OCI-LY1 (cell line): ENCODE measurements at regions not wholly inside any gene's neighbourhood (a gene's known extent, or its start where the extent isn't known, plus 50 kb on each side); places are given as distances from the start of the nearest gene placed in this dataset.

Experiments used
- H2AFZ ChIP-seq: fragments of 200-600 bp; sonication (generic), shearing (Covaris generic); 2 replicates; pipeline ENCODE4 v1.6.0; 2014; ENCODE audit warnings: antibody characterized with exemption, mild to moderate bottlenecking, low read length
- H3F3A ChIP-seq: fragments of 200-600 bp; sonication (generic), shearing (Covaris generic); 2 replicates; pipeline ENCODE4 v1.6.0; 2014; ENCODE audit warnings: mild to moderate bottlenecking, antibody characterized with exemption, low read length, moderate library complexity; ENCODE audit not compliant: insufficient read depth
- H3K27ac ChIP-seq: fragments of 200-600 bp; sonication (generic); 2 replicates; pipeline ENCODE4 v1.5.1; 2014; ENCODE audit warnings: low read length, mixed run types, mild to moderate bottlenecking, low read depth; ENCODE audit not compliant: poor library complexity, severe bottlenecking
- H3K27me3 ChIP-seq: fragments of 200-600 bp; sonication (generic); 2 replicates; pipeline ENCODE4 v1.6.0; 2014; ENCODE audit warnings: antibody characterized with exemption, mild to moderate bottlenecking, low read length, moderate library complexity; ENCODE audit not compliant: insufficient read depth
- H3K36me3 ChIP-seq: fragments of 200-600 bp; sonication (generic); 2 replicates; pipeline ENCODE4 v1.6.1; 2014; ENCODE audit warnings: mild to moderate bottlenecking, antibody characterized with exemption, low read length, moderate library complexity, mixed read lengths; ENCODE audit not compliant: insufficient read depth
- H3K4me1 ChIP-seq: fragments of 200-600 bp; sonication (generic); 2 replicates; pipeline ENCODE4 v1.5.1; 2014; ENCODE audit warnings: mild to moderate bottlenecking, low read length, moderate library complexity; ENCODE audit not compliant: insufficient read depth, severe bottlenecking
- H3K4me2 ChIP-seq: fragments of 200-600 bp; sonication (generic), shearing (Covaris generic); 2 replicates; pipeline ENCODE4 v1.6.1; 2014; ENCODE audit warnings: low read length
- H3K4me3 ChIP-seq: fragments of 200-600 bp; sonication (generic); 2 replicates; pipeline ENCODE4 v1.5.1; 2014; ENCODE audit warnings: low read length, low read depth, mild to moderate bottlenecking, mixed read lengths; ENCODE audit not compliant: poor library complexity, severe bottlenecking
- H3K79me2 ChIP-seq: fragments of 200-600 bp; shearing (Covaris generic); 2 replicates; pipeline ENCODE4 v1.6.1; 2016; ENCODE audit warnings: mixed run types, low read length, mixed read lengths; ENCODE audit not compliant: insufficient read depth
- H3K9ac ChIP-seq: fragments of 200-600 bp; sonication (generic), shearing (Covaris generic); 2 replicates; pipeline ENCODE4 v1.6.1; 2014; ENCODE audit warnings: mild to moderate bottlenecking, low read length, mixed read lengths
- H3K9me2 ChIP-seq: fragments of 200-600 bp; sonication (generic), shearing (Covaris generic); 2 replicates; pipeline ENCODE4 v1.6.1; 2014; ENCODE audit warnings: low read depth, mild to moderate bottlenecking, low read length, mixed read lengths
- H3K9me3 ChIP-seq: fragments of 200-600 bp; shearing (Covaris generic); 2 replicates; pipeline ENCODE4 v1.6.1; 2014; ENCODE audit warnings: low read length, mixed read lengths
- H4K20me1 ChIP-seq: fragments of 200-600 bp; sonication (generic), shearing (Covaris generic); 2 replicates; pipeline ENCODE4 v1.6.0; 2016; ENCODE audit warnings: mild to moderate bottlenecking, low read length; ENCODE audit not compliant: insufficient read depth
- EZH2 ChIP-seq: fragments of 200-600 bp; sonication (generic), shearing (Covaris generic); IDR thresholded peaks from 2 replicates; pipeline ENCODE4 v1.8.0; 2017; ENCODE audit warnings: borderline replicate concordance, mixed run types, mild to moderate bottlenecking, antibody characterized with exemption, low read length, moderate library complexity, mixed read lengths
- TF ChIP-seq, protein P1 (sequence below): fragments of 200-600 bp; sonication (generic), shearing (Covaris generic); IDR thresholded peaks from 2 replicates; pipeline ENCODE4 v1.5.1; 2017; ENCODE audit warnings: mild to moderate bottlenecking, antibody characterized with exemption, low read length, moderate library complexity, mixed read lengths

DNA sequence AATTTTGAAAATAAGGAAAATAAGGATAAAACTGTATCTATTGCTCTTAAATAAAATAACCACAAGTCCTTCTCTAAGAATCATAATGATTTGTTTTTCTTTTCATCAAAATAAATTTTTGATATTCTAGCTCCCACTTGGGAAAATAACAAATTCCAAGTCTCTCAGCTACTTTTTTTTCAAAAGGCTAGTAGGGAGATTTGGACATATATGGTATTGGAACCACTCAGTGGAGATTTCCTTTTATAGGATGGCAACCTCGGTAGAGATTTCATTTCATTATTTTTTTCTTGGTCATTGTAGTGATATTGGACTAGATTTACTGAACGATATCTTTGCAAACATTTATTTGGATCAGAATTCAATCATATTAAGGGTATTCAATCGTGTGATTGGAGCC is 69.5 kb upstream of the PRKG1 start:
- Histone ChIP-seq H3K36me3 (no peaks in the 10 kb centered on the region), H3K9me2 (no peaks in the 10 kb centered on the region), H4K20me1 (no peaks in the 10 kb centered on the region), H3K4me1 (no peaks in the 10 kb centered on the region), H3K9me3 (no peaks in the 10 kb centered on the region), H3K27ac (no peak overlapping the region), H3F3A (no peaks in the 10 kb centered on the region), H3K4me3 (no peak overlapping the region), H2AFZ (no peak overlapping the region), H3K4me2 (no peak overlapping the region), H3K79me2 (no peaks in the 10 kb centered on the region), H3K9ac (no peak overlapping the region), H3K27me3 (no peaks in the 10 kb centered on the region)
- TF ChIP-seq, protein P1, sequence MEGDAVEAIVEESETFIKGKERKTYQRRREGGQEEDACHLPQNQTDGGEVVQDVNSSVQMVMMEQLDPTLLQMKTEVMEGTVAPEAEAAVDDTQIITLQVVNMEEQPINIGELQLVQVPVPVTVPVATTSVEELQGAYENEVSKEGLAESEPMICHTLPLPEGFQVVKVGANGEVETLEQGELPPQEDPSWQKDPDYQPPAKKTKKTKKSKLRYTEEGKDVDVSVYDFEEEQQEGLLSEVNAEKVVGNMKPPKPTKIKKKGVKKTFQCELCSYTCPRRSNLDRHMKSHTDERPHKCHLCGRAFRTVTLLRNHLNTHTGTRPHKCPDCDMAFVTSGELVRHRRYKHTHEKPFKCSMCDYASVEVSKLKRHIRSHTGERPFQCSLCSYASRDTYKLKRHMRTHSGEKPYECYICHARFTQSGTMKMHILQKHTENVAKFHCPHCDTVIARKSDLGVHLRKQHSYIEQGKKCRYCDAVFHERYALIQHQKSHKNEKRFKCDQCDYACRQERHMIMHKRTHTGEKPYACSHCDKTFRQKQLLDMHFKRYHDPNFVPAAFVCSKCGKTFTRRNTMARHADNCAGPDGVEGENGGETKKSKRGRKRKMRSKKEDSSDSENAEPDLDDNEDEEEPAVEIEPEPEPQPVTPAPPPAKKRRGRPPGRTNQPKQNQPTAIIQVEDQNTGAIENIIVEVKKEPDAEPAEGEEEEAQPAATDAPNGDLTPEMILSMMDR: no peak
- TF ChIP-seq EZH2: no peak

GRCh38 chr10:51005551-51005950 is 68.7 kb upstream of the PRKG1 start:
- no peaks in the 10 kb centered on the region for H3K9me3 ChIP-seq
- no peak overlapping the region for H3K4me2 ChIP-seq
- no peaks in the 10 kb centered on the region for H3K79me2 ChIP-seq
- no peak overlapping the region for H2AFZ ChIP-seq
- TF ChIP-seq, protein P1: no peak
- TF ChIP-seq EZH2: no peak
- H3K27me3 ChIP-seq: no peaks in the 10 kb centered on the region
- H4K20me1 ChIP-seq: no peaks in the 10 kb centered on the region
- H3K27ac ChIP-seq: no peak overlapping the region
- no peak overlapping the region for H3K4me3 ChIP-seq
- no peaks in the 10 kb centered on the region for H3K4me1 ChIP-seq
- H3K36me3 ChIP-seq: no peaks in the 10 kb centered on the region
- no peaks in the 10 kb centered on the region for H3F3A ChIP-seq
- no peaks in the 10 kb centered on the region for H3K9me2 ChIP-seq
- no peak overlapping the region for H3K9ac ChIP-seq

- Histone ChIP-seq H3K9me2 (no peaks in the 10 kb centered on the region), H3K27ac (no peak overlapping the region), H3K4me1 (no peaks in the 10 kb centered on the region), H3K4me3 (no peak overlapping the region), H3K9me3 (no peaks in the 10 kb centered on the region), H3F3A (no peaks in the 10 kb centered on the region), H3K4me2 (no peak overlapping the region), H2AFZ (no peak overlapping the region), H4K20me1 (no peaks in the 10 kb centered on the region), H3K36me3 (no peaks in the 10 kb centered on the region), H3K9ac (no peak overlapping the region), H3K79me2 (no peaks in the 10 kb centered on the region), H3K27me3 (no peaks in the 10 kb centered on the region)
- TF ChIP-seq, protein P1: no peak
- TF ChIP-seq EZH2: no peak
Observed at GRCh38 chr10:51006686-51007085, 67.6 kb upstream of the PRKG1 start.
